Eye (tissue), 1 donor: ENCODE measurements at regions not wholly inside any gene's neighbourhood (a gene's known extent, or its start where the extent isn't known, plus 50 kb on each side); places are given as distances from the start of the nearest gene placed in this dataset.
"Not testable (repeated sequence)": the region's sequence is repeated elsewhere in the genome, so short reads cannot be mapped to it uniquely, and the experiment has no call there.

Source experiments
- DNase-seq: peaks from one replicate; pipeline ENCODE4 v3.0.0-alpha.2; 2015

DNA sequence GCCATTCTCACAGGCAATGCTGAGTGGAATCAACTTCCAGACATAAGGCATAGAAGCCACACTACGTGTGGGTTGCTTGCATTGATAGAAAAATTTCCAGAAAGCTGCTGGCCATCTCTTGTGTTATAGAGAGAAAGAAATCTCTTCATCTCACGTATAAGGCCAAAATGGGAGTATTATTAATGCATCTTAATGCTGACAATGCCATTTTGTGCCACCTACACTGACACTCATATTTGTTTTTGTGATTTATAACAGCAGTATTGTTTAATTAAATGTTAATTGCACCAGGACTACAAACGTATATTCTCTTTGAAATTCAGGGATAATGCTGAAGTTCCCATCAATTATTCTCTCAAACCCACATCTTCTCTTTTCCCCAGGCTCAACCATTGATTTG lies 56.1 kb upstream of the TMEM132D start:
- DNase-seq, result no peak

DNA sequence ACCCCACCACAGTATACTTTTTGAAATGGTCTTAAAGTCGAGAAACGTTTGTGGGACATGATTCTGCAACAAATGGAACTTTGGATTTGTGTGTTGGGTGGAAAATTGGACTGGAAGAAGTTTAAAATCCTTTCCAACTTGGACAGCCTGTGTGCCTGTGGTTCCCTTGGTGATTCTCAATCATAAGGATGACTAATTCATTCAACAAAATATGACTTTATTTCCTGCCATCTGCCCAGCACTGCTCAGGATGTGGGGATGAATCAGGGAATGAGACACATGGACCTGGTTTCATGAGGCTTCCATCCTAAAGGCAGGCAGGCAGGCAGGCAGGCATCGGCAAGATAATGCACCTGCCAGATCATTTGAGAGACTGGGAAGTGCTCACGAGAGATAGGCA lies 57.3 kb upstream of the TMEM132D start:
- no peak for DNase-seq

DNA sequence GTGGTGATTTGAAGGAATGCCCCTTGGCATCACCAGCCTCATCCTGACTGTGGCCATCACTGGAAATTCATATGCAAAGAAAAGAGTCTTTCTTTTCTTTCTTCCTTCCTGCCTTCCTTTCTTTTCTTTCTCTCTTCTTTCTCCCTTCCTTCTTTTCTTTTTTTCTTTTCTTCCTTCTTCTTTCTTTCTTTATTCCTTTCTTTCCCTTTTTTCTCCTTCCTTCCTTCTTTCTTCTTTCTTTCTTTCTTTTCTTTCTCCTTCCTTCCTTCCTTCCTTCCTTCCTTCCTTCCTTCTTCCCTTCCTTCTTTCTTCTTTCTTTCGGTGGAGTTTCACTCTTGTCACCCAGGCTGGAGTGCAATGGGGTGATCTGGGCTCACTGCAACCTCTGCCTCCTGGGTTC lies 58.0 kb upstream of the TMEM132D start:
- DNase-seq, result no peak

DNA sequence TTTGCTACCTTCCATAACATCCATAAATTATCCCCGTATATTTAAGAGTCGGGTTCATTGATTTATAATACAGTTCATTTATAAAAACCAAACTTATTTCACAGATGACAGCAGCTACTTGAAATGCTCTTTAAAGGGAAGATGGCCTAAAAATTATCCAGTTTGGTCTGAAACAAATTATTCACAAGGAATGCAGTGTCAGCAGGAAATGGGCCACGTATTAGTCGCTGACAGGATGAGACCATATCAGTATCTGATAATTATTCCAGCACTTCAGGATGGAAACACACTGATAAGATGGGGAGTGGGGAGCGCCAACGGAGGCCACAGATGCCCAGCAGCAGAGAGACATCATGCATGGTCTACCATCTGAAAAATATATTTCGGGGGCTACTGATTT lies 60.5 kb upstream of the TMEM132D start:
- no peak for DNase-seq

DNA sequence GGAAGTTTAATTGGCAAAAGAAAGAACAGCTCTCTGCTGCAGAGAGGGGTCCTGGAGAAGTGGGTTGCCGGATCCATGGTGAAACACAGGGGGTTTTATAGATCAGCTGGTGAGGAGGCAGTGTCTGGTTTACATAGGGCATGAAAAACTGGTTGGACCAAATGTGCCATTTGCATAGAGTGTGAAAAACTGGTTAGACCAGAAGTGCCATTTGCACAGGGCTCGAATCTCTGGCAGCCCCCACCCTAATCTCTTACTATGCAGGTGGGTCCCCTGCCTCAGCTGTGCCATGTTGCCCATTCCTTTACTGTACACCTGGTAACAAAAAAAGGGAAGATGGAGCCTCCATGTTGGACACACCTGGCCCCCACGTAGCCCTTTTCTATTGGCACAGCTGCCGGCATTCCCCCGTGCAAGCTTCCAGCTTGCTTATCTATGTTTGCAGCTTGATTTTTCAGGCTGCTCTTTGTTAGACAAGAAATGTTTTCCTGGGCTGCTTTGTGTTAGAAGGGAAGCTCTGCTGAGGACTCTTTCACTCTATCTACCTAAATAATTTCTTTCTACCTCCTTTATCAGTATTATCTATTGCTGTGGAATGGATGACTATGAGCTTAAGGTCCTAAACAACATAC lies 61.1 kb upstream of the TMEM132D start:
- DNase-seq, result no peak

DNA sequence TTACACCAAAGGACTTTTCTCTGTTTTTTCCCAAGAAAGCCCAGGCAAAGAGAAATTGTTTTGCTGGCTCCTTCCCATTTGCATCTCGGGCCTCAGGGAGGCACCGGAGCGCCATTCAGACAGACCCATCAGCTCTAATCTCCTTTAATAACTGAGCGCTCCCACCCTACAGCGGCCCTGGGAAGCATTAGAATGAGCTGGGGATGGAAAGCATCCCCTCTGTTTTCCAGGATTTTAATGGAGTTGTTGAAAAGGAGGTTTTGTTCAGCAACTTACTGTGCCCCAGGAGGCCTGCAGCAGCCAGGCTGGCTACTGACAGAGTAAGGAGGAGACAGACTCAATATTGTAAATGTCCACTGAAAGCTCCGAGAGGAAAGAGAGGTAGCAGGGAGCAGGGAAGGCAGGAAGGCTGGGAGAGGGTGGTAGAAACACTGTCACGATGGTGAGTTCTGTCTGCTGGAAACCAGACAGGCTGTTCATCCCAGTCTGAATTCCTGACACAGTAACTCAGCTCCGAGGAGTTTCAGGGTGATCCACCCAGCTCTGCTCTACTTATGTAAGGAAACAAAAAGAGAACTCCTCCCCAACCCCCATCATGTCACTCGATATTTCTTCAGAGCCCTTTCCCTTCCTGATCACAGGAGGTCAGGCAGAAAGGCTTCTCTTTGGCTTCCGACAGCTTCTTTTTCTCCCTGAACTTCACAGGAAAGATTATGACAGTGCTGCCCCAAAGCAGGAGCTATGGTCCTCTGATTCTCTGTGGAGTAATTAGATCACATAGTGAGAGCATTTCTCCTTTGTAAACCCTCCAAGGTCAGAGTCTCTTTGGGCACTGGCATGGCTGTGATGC lies 62.5 kb upstream of the TMEM132D start:
- DNase-seq, result peak; percentile 68

DNA sequence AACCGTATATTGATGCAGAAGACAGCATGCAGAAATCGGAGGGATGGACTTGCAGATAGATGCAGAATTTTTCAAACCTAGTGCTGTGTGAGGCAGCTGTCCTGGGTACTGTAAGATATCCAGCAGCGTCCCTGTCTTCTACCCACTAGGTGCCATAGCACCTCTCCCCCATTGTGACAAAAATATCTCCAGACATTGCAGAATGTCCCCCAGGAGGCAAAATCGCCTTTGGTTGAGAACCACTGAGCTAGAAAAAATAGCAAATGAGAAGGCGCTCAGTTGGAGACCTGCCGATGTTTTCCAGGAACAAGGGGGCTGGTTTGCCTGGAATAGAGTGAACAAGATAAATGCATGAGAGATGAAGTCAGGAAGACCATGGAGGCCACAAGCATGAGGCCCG lies 67.9 kb upstream of the TMEM132D start:
- no peak for DNase-seq

DNA sequence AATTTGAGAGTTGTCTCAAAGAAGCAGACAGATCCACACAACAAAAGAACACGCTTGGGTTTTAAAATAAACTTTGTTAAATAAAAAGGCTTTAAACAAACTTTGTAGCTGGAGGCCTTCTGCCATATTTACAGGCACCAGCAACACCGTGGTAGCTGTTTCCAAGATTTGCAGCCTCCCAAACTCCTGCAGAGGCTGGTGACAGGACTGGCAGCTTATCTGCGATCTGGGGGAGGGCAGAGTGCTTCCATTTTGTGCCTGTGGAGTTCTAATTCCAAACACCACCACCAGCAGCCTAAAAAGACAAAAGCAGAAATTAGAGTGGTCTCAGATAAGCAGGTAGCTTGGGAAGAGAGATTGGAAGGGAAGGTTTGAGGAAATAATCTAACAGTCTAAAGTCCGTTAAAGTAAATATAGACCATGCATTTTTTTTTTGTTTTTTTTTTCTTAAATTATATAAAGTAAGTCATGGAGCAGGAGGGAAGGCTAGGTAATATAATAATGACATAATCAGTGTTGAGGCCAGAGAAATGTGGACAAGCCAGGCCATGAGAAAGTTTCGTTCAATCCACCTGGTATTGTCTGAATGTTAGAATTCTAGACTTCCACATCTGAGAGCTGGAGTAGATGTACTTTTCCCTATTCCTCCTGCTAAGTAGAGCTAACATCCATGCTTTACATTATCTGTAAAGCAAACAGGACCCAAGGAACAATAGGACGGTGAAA lies 69.6 kb upstream of the TMEM132D start:
- DNase-seq, result no peak

DNA sequence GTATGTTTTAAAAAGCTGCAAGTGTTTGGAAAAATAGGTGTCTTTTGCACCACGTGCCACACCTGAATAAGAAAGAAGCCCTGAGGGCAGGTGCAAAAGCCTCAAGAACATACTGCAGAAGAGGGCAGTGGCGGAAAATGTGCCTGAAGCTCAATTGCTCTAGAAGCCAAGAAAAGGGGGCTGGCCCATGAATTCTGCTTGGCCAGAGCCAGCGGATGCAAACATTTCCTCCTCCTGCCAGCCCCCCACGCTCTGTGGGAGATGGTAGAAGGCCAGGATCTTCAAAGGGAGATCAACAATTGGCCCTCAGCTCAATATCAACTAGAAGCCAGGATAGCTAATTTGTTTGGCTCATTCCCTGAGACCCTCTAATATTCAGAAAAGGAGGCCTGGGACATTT lies 80.3 kb upstream of the TMEM132D start:
- DNase-seq, result peak; percentile 15

DNA sequence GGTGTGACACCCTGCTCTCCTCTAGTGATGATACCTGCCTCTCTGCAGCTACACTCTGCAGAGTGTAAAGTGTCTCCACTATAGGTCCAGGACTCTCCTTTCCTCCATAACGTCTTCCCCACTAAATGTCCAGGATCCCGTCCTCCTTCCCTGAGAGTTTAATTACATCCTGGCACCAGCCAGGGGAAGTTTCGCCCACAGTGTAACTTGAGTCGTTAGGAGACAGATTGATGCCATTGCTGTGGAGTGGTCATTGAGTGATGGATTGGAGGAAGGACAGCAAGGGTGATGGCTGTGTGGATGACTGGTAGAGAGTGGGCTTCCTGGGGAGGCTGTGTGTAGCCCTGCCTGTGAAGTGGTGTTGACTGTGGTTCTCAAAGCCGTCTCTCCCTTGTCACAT lies 84.0 kb upstream of the TMEM132D start:
- DNase-seq, result no peak

DNA sequence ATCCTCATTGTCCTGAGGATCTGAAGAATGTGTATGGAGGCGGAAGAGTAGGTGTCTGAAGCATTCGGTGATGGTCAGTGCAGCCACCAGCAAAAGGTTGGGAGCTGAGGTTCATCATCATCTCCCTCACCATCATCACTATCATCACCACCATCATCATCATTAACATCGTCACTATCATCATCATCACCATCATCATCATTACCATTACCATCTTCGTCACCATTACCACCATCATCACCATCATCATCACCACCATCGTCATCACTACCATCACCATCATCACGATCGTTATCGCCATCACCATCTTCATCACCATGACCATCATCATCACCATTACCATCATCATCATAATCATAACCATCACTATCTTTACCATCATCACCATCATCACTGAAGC lies 90.8 kb upstream of the TMEM132D start:
- no peak for DNase-seq

DNA sequence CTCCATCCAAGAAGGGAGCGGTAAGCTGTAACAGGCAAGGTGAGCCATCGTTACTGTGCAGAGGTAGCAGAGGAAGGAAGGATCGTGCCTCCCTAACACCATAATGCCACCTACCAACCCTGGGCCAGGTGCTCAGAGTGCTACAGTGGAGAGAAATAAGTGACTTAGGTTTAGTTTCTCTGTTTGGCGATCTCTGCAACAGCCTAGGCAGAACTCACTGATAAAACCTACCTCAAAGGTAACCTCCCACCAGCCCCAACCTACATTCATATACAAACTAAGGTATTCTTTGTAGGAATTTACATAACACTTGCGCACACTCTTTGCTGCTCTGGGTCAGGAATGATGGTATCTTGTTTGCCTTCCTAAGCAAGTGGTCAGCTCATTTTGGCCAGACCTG lies 93.4 kb upstream of the TMEM132D start:
- DNase-seq, result no peak

DNA sequence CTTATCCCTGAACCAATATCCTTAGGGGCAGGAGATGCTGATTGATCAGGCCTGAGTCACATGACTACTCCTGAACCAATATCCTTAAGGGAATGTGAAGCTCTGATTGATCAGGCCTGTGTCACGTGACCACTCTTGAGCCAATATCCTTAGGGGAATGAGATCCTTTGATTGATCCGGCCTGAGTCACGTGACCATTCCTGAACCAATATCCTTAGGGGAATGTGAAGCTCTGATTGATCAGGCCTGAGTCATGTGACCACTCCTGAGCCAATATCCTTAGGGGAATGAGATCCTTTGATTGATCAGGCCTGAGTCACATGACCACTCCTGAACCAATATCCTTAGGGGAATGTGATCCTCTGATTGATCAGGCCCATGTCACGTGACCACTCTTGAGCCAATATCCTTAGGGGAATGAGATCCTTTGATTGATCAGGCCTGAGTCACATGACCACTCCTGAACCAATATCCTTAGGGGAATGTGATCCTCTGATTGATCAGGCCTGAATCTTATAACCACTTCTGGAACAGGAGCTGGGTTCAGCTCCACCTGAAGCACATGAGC lies 100.6 kb upstream of the TMEM132D start:
- not testable (repeated sequence) for DNase-seq

DNA sequence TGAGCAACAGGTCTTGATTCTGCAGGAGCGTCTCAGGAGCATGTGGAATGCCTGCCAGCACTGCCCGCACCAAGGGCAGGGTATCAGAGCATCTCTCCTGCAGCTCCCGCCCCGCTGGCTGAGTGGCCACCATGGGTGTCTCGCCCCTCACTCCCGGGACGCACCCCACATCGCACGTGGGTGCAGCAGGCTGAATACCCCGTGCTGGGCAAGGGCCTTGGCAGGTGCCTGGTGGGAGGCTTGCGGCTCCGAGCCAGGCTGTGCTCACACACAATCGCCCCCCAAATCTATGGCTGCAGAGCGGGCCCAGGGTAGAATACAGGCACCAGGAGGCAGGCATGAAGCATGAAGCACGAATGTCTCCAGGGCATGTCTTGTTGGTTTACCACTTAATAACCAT lies 103.9 kb upstream of the TMEM132D start:
- no peak for DNase-seq

DNA sequence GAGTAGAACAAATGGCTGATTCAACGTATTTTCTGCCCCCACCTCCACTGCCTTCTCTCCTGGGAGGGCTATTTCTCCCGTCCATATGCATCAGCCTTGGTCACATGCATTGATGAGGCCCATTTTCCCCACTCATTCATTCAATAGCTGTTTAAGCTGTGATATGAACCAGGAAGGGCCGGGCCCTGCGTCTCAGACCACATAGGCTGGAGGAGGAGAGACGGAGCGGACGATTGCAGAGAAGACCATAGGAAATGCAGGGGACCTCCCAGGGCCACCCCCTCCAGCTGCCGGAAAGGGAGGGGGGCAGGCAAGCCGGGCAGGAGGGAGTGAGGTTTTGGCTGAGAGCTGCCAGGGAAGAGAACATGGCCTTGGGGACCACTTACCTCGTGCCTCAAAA lies 104.4 kb upstream of the TMEM132D start:
- DNase-seq, result no peak

DNA sequence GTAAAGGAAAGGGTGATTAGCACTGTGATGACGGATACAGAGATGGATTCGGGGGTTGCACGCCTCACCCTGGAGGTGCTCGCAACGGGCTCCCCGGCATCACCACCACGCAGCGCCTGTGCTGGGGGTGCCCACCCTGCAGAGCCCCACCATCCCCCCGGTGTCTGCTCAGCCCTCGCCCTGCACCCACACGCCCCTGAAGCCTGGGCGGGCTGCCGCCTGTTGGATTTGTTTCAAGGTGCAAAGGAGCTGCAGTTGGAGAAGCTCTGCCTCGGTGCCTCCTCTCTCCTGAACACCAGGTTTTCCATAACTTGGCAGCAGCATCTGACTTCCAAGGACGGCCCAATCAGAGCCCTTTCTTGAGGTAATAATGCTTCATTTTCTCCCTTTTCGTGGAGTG lies 106.1 kb upstream of the TMEM132D start:
- no peak for DNase-seq

DNA sequence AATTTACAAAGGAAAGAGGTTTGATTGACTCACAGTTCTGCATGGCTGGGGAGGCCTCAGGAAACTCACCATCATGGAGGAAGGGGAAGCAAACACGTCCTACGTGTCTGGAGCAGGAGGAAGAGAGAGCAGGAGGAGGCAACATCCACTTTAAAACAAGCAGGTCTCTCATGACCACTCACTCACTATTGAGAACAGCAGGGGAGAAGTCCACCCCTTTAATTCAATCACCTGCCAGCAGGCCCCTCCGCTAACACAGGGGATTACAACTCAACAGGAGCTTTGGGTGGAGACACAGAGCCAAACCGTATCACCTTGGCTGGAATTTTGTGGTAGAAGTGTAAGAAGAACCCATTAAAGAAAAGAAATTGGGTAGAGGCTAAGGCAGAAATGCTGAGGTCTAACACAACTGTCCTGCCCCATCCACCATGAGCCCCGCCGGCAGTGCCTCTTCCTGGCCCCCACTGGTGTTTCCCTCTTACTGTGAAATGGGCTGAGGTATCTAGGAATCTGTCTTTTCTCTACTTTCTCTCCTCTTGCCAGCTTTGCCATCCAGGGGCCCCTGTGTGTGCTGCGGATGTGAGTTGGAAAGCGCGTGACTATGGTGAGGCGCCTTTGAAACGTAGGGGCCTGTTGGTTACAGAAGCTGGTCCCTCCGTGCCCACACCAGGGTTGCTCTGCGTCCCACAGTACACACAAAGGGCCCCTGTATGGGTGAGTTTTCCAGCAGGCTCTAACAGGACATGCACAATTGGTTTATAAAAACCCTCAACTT lies 108.0 kb upstream of the TMEM132D start:
- DNase-seq, result no peak

DNA sequence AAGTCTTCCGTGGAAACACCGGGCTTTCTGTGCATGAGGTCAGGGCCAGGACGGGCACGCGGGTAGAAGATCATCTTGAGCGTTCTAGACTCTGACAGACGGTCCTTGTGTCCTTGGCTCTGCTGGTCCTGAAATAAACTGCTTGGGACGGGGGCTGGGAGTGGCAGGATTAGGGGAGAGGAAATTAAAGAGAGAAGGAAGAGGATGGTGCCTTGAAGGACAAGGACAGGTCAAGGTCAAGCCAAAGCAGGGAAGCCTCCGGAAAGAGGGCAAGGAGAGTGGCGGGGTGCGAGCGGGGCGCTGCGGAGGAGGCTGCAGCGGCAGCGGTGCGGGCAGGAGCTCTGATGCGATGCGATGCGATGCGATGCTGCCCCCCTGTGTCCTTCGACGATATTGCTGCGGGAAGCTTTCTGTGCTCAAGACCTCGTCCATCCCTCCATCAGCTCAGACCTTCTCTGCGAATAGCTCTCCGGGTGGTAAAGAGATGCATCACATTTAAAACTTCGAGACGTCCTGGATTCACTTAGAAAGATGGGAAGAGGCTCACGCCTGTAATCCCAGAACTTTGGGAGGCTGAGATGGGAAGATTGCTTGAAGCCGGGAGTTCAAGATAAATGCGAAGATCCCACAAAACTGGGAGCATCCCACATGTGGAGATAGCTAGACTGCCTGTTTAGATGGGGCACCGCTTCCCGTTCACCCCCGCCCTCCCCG lies 110.1 kb upstream of the TMEM132D start:
- DNase-seq, result peak; percentile 95

DNA sequence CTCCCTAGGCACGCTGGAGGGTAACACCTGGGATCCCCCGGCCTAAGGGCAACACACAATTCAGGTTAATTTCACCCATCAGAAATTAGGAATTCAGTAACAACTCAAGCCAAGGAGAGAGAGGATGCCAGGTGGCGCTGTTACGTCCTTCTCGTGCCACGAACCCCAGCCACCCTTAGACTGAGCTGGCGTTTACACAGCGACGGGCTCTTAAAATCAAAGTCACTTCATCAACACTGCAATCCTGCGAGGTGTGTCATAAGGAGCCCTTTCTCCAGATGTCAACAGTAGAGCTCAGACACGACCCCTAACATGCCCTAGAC lies 110.6 kb upstream of the TMEM132D start:
- DNase-seq, result peak; percentile 63

DNA sequence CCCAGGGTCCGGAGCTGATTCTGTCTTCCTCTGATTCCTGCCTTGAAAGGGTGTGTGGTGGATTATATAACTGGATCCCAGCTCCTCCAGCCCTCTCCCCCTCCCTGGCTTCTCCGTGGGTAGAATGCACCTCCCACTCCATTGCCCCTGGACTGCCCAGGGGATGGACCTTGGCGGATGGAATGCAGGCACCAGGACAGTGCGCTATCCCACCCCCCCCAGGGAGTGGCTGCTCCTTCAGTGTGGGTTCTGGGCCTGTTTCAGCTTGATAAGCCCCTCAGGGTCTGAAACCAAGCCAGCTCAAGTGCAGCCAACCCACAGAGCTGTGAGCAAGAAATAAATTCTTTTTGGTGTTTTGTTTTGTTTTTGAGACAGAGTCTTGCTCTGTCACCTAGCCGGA lies 112.4 kb upstream of the TMEM132D start:
- DNase-seq, result peak; percentile 50

DNA sequence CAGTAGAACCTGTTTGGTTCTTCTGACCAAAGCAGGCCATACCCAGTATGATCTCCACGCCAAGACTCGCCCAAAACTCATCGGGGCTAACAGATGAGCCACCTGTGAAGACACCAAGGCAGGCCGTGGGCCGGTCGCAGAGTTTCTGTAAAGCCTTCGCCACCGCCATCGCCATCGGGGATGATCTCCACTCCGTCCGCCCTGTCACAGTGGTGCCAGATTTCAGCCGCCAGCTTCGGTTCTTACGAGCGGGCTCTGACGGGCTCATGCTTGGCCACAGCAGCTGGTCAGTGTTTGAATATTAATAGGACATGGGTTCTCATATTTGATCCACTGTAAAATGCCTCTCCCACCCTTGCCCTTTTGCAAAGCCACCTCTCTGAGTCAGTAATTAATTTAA lies 113.2 kb upstream of the TMEM132D start:
- DNase-seq, result no peak
